Ishikawa (cell line): ENCODE measurements at regions not wholly inside any gene's neighbourhood (a gene's known extent, or its start where the extent isn't known, plus 50 kb on each side); places are given as distances from the start of the nearest gene placed in this dataset.

Experiments
- CEBPB ChIP-seq: IDR thresholded peaks from 2 replicates; pipeline ENCODE4 v1.6.1; 2012
- CREB1 ChIP-seq: IDR thresholded peaks from 2 replicates; pipeline ENCODE4 v1.6.1; 2012; ENCODE audit warnings: low read depth
- EGR1 ChIP-seq: IDR thresholded peaks from 2 replicates; pipeline ENCODE4 v1.6.1; 2012
- EP300 ChIP-seq: IDR thresholded peaks from 2 replicates; pipeline ENCODE4 v1.6.1; 2012; ENCODE audit warnings: borderline replicate concordance
- FOXM1 ChIP-seq: IDR thresholded peaks from 2 replicates; pipeline ENCODE4 v1.6.1; 2012; ENCODE audit warnings: low read depth, borderline replicate concordance
- NFIC ChIP-seq: IDR thresholded peaks from 2 replicates; pipeline ENCODE4 v1.6.1; 2012
- RAD21 ChIP-seq: IDR thresholded peaks from 2 replicates; pipeline ENCODE4 v1.6.1; 2012; ENCODE audit warnings: low read depth
- TAF1 ChIP-seq: IDR thresholded peaks from 2 replicates; pipeline ENCODE4 v1.6.1; 2012; ENCODE audit warnings: low read depth, mild to moderate bottlenecking
- TCF12 ChIP-seq: IDR thresholded peaks from 2 replicates; pipeline ENCODE4 v1.6.1; 2012; ENCODE audit warnings: low read depth
- TEAD4 ChIP-seq: IDR thresholded peaks from 2 replicates; pipeline ENCODE4 v1.6.1; 2012
- YY1 ChIP-seq: IDR thresholded peaks from 2 replicates; pipeline ENCODE4 v1.6.1; 2012; ENCODE audit warnings: low read depth
- ZBTB7A ChIP-seq: IDR thresholded peaks from 2 replicates; pipeline ENCODE4 v1.6.1; 2012; ENCODE audit warnings: low read depth
- TF ChIP-seq, protein P1 (sequence below): IDR thresholded peaks from 2 replicates; pipeline ENCODE4 v1.6.1; 2012
- TF ChIP-seq, protein P2 (sequence below): IDR thresholded peaks from 2 replicates; pipeline ENCODE4 v1.6.1; 2012; ENCODE audit warnings: low read depth, mild to moderate bottlenecking
- TF ChIP-seq, protein P3 (sequence below): IDR thresholded peaks from 2 replicates; pipeline ENCODE4 v1.6.1; 2012

DNA sequence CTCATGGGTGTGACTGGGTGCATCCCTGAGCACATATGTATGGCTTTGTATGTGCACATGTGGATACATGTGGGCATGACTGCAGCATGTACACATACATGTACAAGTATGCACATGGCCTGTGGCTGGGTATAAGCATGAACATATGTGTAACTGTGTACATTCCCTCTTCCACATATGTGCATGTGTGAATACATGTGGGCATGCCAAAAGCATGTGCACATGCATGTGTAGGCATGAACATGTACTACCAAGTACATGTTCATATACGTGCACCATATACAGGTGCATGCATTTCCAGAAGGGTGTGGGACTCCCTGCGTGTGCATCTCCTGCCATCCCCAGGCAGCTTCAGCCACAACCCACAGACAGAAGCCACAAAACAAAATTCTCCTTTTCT lies 208.2 kb downstream of the MN1 start:
- no peak for TF ChIP-seq TAF1
- TF ChIP-seq EGR1, result no peak
- no peak for TF ChIP-seq TEAD4
- no peak for TF ChIP-seq FOXM1
- TF ChIP-seq, protein P1, sequence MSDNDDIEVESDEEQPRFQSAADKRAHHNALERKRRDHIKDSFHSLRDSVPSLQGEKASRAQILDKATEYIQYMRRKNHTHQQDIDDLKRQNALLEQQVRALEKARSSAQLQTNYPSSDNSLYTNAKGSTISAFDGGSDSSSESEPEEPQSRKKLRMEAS, result no peak
- TF ChIP-seq EP300, result no peak
- TF ChIP-seq, protein P2, sequence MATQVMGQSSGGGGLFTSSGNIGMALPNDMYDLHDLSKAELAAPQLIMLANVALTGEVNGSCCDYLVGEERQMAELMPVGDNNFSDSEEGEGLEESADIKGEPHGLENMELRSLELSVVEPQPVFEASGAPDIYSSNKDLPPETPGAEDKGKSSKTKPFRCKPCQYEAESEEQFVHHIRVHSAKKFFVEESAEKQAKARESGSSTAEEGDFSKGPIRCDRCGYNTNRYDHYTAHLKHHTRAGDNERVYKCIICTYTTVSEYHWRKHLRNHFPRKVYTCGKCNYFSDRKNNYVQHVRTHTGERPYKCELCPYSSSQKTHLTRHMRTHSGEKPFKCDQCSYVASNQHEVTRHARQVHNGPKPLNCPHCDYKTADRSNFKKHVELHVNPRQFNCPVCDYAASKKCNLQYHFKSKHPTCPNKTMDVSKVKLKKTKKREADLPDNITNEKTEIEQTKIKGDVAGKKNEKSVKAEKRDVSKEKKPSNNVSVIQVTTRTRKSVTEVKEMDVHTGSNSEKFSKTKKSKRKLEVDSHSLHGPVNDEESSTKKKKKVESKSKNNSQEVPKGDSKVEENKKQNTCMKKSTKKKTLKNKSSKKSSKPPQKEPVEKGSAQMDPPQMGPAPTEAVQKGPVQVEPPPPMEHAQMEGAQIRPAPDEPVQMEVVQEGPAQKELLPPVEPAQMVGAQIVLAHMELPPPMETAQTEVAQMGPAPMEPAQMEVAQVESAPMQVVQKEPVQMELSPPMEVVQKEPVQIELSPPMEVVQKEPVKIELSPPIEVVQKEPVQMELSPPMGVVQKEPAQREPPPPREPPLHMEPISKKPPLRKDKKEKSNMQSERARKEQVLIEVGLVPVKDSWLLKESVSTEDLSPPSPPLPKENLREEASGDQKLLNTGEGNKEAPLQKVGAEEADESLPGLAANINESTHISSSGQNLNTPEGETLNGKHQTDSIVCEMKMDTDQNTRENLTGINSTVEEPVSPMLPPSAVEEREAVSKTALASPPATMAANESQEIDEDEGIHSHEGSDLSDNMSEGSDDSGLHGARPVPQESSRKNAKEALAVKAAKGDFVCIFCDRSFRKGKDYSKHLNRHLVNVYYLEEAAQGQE, result no peak

DNA sequence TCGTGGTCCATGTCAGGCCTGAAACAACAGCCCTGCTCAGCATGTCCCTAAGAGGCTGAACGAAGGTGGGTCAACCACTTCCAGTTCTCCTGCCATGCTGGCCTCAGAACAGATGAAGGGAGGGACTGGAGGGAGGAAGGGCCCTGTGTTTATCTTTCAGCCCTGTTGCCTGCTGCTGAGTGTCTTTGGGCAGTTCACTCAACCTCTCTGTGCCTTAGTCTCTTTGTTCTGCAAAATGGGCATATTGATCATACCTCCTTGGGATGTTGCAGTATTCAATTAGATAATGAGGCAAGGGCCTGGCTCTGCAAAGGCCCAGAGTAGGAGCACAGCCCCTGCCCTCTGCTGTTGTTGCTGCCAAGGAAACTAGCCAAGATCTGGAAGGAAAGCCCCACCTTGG lies 207.5 kb downstream of the MN1 start:
- TF ChIP-seq YY1, result no peak
- no peak for TF ChIP-seq FOXM1
- no peak for TF ChIP-seq EP300
- no peak for TF ChIP-seq NFIC
- no peak for TF ChIP-seq TEAD4
- TF ChIP-seq, protein P1, result no peak
- no peak for TF ChIP-seq CREB1
- no peak for TF ChIP-seq EGR1
- TF ChIP-seq TCF12, result no peak
- TF ChIP-seq CEBPB, result no peak
- no peak for TF ChIP-seq TAF1
- TF ChIP-seq, protein P2, result no peak
- TF ChIP-seq, protein P3, sequence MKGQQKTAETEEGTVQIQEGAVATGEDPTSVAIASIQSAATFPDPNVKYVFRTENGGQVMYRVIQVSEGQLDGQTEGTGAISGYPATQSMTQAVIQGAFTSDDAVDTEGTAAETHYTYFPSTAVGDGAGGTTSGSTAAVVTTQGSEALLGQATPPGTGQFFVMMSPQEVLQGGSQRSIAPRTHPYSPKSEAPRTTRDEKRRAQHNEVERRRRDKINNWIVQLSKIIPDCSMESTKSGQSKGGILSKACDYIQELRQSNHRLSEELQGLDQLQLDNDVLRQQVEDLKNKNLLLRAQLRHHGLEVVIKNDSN, result no peak
- TF ChIP-seq ZBTB7A, result no peak
- no peak for TF ChIP-seq RAD21

DNA sequence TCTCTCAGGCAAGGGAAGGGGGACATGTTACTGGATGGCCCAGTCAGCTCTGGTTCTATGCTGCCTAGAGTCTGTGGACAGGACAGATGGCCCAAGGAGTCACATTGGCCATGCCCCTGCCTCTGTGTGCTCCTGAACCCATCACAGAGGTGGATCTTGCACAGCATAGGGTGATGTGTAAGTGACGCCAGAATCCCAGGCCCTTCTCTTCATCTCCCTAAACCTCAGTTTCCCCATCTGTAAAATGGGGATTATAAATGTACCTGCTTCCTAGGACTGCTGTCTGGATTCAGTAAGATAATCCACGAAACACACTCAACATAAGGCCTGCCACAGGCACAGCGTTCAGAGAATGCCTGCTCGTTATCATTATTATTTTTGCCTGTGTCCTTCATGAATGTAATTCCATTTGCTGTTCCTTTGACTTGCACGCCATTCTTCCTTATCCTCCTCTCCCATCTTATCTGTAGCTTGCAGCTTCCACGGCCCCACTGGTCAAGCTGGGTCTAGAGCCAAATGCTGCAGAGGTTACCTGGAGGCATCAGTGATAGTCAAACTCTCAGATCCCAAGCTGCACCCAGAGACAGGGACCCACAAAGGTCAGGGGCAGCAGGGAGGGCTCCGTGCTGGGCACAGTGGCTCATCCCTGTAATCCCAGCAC lies 207.0 kb downstream of the MN1 start:
- TF ChIP-seq CREB1 (no peak), RAD21 (no peak), EGR1 (no peak), CEBPB (no peak), FOXM1 (no peak), NFIC (no peak)
- TF ChIP-seq, protein P3, result no peak
- TF ChIP-seq, protein P1, result no peak
- TF ChIP-seq, protein P2, result no peak

DNA sequence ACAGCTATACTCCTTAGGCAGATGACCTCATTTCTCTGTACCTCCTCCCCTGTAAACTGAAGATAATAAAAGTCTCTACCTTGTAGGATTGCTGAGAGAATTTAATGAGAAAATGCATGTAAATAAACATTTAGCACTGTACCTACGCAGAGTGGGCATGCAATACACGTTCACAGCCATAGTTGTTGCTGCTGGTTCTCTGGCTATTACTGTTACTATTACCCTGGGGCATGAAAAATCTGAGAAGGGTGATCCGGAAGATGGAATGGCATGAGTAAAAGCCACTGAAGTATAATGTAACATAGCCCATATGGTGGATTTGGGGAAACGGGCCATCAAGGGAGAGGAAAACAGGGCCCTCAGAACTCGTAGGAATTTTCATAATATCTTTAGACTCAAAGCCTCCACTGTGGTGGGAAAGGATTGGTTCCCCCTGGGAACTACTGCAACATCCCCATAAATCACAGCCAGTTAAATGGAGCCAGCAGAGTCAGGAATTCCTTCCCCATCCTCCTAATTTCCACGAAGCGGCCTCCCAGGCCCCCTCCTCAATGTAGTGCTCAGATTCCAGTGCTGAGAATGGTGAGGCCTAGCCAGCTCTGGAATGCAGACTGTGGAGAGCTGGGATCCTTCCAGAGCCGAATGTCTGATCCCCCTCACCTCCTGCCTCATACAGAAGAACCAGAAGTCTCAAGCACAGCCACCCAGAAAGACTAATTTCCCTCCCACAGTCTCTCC lies 205.3 kb downstream of the MN1 start:
- TF ChIP-seq YY1 (no peak), TAF1 (no peak), NFIC (no peak), TCF12 (no peak), RAD21 (no peak), TEAD4 (no peak), FOXM1 (no peak), CEBPB (no peak), EGR1 (no peak), EP300 (no peak)
- TF ChIP-seq, protein P1, result no peak
- TF ChIP-seq, protein P3, result no peak
- TF ChIP-seq, protein P2, result no peak
